ENCODE measurements at regions not wholly inside any gene's neighbourhood (a gene's known extent, or its start where the extent isn't known, plus 50 kb on each side); places are given as distances from the start of the nearest gene placed in this dataset.

DNA sequence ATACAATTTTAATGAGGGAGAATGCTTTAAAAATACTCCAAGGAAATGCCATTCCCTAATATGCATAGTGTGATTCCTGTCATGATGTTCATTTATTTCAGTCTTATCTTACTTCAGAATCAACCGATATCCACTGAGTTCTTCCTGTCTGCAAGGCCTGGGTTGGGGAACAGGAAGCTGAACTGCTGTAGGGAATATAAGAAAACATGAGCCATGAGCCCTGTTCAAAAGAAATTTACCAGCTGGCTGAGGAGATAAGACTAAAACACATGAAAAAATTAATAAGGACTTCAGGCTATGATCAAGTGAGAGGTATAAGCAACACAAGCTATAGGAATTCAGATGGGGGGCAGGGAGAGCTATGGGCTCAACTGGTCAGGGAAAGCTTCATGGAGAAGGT is 184.7 kb downstream of the PLPP4 start:
- no peak for DNase-seq (ENCODE audit: low read depth)
- Histone ChIP-seq H3K9ac (ENCODE audit: low read length) (no peak overlapping the region), H3K4me3 (ENCODE audit: low read length) (no peak overlapping the region), H3K36me3 (ENCODE audit: control insufficient read depth, insufficient read depth, low read length, severe bottlenecking) (no peaks in the 10 kb centered on the region), H3K4me1 (ENCODE audit: control insufficient read depth, insufficient read depth, low read length) (no peaks in the 10 kb centered on the region), H3K27me3 (replicated peaks; ENCODE audit: control insufficient read depth, insufficient read depth, low read length) (no peaks in the 10 kb centered on the region), H3K9me3 (ENCODE audit: control insufficient read depth, low read length) (no peaks in the 10 kb centered on the region)

DNA sequence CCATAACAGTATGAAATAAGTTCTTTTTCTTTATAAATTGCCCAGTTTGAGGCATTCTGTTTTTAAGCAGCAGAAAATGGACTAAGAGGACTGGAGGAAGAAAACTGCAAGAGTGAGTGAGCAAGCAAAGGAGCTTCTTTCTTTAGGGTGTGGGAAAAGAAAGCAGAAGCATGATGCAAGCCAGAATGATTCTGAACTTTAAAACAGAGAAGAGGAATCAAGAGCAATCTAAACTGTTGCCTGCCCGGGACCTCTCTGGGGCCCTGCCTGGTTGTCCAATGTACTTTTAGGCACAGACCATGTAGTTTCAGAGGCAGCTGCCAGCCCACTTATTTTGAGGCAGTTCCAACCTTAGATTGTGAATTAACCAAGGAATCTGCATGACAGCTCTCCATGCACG is 186.3 kb downstream of the PLPP4 start:
- DNase-seq (ENCODE audit: low read depth): no peak
- Histone ChIP-seq H3K9ac (ENCODE audit: low read length) (no peak overlapping the region), H3K36me3 (ENCODE audit: control insufficient read depth, insufficient read depth, low read length, severe bottlenecking) (no peaks in the 10 kb centered on the region), H3K27me3 (replicated peaks; ENCODE audit: control insufficient read depth, insufficient read depth, low read length) (no peaks in the 10 kb centered on the region), H3K4me1 (ENCODE audit: control insufficient read depth, insufficient read depth, low read length) (no peaks in the 10 kb centered on the region), H3K9me3 (ENCODE audit: control insufficient read depth, low read length) (no peaks in the 10 kb centered on the region), H3K4me3 (ENCODE audit: low read length) (no peak overlapping the region)

DNA sequence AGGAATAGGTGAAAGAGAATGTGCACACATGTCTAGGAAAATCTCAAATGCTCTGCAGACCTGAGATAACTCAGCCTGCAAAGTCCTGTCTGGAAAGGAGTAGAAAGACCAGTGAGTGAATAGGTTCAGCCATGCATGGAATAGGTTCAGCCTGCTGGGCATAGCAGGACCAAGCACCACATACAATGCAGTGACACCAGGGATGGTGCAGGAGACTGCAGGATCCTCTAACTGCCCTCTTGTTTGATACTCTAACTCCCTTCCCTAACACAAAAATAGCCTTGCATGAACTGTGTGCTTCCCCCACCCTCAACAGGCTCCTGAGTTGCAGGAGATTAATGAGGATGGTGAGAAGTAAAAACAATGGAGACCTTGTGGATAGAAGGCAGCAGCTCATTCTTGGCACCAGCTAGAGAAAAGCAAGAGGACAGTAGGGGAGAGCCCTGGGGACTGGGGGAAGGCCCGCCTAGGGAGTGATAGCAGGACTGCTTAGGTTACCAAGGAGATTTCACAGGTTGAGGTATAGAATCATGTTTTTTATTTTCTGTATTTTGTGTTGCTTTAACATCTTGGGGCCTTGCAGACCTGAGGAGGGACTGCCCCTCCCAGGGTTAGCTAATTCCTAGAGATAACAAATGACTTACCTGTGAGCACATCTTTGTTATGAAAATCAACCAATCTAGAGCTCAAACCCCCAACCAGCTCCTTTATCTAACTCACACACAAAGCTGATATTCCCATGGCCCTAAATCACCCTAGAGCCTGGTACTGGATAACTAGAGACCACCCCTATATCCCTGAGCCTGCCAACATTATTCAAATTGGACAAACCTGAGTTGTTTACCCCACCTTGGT is 187.8 kb downstream of the PLPP4 start:
- Histone ChIP-seq H3K27me3 (replicated peaks; ENCODE audit: control insufficient read depth, insufficient read depth, low read length) (no peaks in the 10 kb centered on the region), H3K4me1 (ENCODE audit: control insufficient read depth, insufficient read depth, low read length) (no peaks in the 10 kb centered on the region), H3K9me3 (ENCODE audit: control insufficient read depth, low read length) (no peaks in the 10 kb centered on the region), H3K36me3 (ENCODE audit: control insufficient read depth, insufficient read depth, low read length, severe bottlenecking) (no peaks in the 10 kb centered on the region), H3K4me3 (ENCODE audit: low read length) (no peak overlapping the region), H3K9ac (ENCODE audit: low read length) (no peak overlapping the region)
- DNase-seq (ENCODE audit: low read depth): no peak

DNA sequence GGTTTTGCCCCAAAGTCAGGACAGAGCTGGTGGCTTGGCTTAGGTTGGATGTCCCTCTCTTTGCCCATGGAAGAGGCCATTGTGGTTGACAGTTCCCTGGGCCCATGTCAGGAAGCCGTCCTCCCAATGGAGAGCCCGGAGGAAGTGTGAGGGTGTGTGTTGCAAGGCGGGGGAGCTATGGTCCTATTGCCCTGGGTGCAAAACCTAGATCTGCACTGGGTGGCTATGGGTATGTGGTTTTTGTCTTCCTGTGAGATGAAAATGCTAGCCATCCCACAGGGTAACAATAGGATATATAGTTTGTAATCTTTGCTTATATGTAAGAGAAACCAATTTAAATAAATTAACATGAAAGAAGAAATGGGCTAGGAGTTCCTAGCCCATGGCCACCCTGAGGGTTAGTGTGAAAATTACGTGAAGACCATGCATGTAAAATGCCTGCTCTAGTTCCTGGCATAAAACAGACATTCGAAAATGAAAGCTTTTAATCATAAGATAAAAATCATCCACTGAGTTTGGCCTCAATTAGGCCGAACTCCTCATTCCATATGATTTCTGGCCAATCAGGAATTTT is 189.2 kb downstream of the PLPP4 start:
- no peaks in the 10 kb centered on the region for H3K9me3 ChIP-seq (ENCODE audit: control insufficient read depth, low read length)
- no peak for DNase-seq (ENCODE audit: low read depth)
- H3K27me3 ChIP-seq (replicated peaks; ENCODE audit: control insufficient read depth, insufficient read depth, low read length): no peaks in the 10 kb centered on the region
- no peaks in the 10 kb centered on the region for H3K36me3 ChIP-seq (ENCODE audit: control insufficient read depth, insufficient read depth, low read length, severe bottlenecking)
- no peak overlapping the region for H3K9ac ChIP-seq (ENCODE audit: low read length)
- no peak overlapping the region for H3K4me3 ChIP-seq (ENCODE audit: low read length)
- no peaks in the 10 kb centered on the region for H3K4me1 ChIP-seq (ENCODE audit: control insufficient read depth, insufficient read depth, low read length)

DNA sequence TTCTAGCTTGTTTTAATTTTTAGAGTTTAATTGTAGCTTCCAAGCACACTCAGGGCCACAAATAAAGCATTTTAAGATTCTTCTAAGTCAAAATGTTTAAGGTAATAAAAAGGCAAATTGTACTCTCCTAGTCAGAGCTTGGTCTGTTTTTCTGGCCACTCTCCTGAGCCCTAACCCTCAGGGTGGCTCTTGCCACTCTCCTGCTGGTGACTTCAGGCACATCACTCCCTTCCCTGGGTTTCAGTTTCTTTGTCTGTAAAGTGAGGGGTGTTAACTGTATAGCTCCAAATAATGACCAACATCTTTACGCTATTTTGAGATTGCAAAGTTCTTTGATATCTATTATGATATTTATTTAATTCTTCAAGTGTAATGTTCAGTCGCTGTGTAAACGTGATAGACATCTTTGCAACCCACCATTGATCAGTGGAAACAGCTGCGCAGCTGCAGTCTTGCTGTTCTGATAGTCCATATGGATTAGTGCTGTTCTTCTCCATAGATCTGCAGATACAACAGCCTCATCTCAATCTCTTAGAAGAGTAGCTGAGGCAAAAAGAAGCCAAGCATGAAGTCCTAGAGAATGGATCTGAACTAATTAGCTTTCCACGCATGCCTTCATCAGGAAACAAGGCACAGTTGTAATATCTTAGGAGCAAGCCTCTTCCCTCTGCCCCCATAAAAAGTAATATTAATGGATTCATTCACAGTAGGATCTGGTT is 189.9 kb downstream of the PLPP4 start:
- H3K4me1 ChIP-seq (ENCODE audit: control insufficient read depth, insufficient read depth, low read length): no peaks in the 10 kb centered on the region
- H3K9ac ChIP-seq (ENCODE audit: low read length): no peak overlapping the region
- no peak overlapping the region for H3K4me3 ChIP-seq (ENCODE audit: low read length)
- no peaks in the 10 kb centered on the region for H3K36me3 ChIP-seq (ENCODE audit: control insufficient read depth, insufficient read depth, low read length, severe bottlenecking)
- DNase-seq (ENCODE audit: low read depth): no peak
- H3K9me3 ChIP-seq (ENCODE audit: control insufficient read depth, low read length): no peaks in the 10 kb centered on the region
- H3K27me3 ChIP-seq (replicated peaks; ENCODE audit: control insufficient read depth, insufficient read depth, low read length): no peaks in the 10 kb centered on the region

DNA sequence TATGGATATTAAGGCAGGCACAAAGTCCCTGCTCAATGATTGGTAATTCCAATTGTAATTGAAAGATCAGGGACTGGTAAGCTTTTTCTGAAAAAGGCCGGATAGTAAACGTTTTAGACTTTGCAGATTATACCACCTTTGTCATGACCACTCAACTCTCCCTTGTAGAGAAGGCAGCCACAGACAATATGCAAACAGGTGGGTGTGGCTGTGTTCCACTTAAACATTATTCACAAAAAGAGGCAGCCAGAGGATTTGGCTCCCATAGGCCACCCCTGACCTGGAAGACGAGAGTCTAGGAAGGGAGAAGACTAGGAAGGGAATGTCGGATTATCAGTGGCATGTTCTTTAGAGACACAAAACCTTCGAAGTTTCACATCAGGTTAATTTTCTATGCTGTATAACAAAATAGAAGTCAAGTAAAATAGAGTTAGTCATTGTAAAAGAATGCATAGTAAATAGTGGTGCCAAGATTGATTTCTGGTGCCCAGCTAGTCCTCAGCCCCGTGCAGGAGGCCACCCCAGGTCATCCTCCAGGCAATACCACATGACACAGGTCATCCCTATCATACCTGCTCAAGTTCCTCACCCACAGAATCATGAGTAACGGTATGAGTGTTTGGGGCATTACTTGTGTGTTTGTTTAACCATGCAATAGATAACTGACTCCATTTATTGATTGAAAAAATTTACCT is 193.8 kb downstream of the PLPP4 start:
- no peaks in the 10 kb centered on the region for H3K9me3 ChIP-seq (ENCODE audit: control insufficient read depth, low read length)

DNA sequence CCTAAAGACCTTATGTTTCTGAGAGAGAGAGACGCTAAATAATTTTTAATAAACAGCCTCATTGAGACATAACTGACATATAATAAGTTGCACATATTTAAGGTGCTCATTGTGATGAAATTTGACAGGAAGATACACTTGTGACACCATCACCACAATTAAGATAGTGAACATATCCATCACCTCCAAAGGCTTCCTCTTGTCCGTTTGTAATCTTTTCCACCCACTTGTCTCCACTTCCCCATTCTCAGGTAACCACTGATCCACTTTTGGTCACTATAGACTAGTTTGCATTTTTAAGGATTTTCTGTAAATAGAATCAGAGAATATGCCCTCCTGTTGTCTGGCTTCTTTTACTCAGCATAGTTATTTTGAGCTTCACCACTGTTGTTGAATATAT is 195.1 kb upstream of the WDR11 start:
- no peak for DNase-seq (ENCODE audit: low read depth)

More for the DNA sequence above, 193.8 kb downstream of the PLPP4 start:
- no peaks in the 10 kb centered on the region for H3K27me3 ChIP-seq (replicated peaks; ENCODE audit: control insufficient read depth, insufficient read depth, low read length)
- no peak overlapping the region for H3K9ac ChIP-seq (ENCODE audit: low read length)
- H3K36me3 ChIP-seq (ENCODE audit: control insufficient read depth, insufficient read depth, low read length, severe bottlenecking): no peaks in the 10 kb centered on the region
- H3K4me3 ChIP-seq (ENCODE audit: low read length): no peak overlapping the region
- DNase-seq (ENCODE audit: low read depth): no peak
- no peaks in the 10 kb centered on the region for H3K4me1 ChIP-seq (ENCODE audit: control insufficient read depth, insufficient read depth, low read length)

DNA sequence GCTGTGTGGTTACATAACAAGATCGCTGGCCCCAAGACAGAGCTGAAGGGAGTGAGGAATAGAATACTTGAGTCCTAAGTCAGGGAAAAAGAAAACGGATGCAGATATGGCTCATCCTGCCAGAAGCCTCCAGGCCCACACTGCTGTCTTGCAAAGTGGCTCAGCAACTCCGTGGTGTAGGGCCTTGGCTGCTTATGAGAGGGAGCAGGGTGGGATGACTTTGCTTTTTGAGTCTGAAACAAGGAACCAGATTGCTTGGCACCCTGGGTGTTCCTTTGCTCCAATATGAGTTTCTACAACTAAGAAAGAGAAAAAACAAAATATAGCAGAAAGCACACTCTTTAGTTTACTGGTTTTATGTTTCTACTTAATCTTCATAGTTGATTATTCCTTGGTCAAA is 193.8 kb upstream of the WDR11 start:
- H3K27me3 ChIP-seq (replicated peaks; ENCODE audit: control insufficient read depth, insufficient read depth, low read length): no peaks in the 10 kb centered on the region
- H3K36me3 ChIP-seq (ENCODE audit: control insufficient read depth, insufficient read depth, low read length, severe bottlenecking): no peaks in the 10 kb centered on the region
- H3K9ac ChIP-seq (ENCODE audit: low read length): no peak overlapping the region
- no peaks in the 10 kb centered on the region for H3K4me1 ChIP-seq (ENCODE audit: control insufficient read depth, insufficient read depth, low read length)
- H3K4me3 ChIP-seq (ENCODE audit: low read length): no peak overlapping the region
- DNase-seq (ENCODE audit: low read depth): no peak
- H3K9me3 ChIP-seq (ENCODE audit: control insufficient read depth, low read length): no peaks in the 10 kb centered on the region

More for the DNA sequence above, 195.1 kb upstream of the WDR11 start:
- H3K36me3 ChIP-seq (ENCODE audit: control insufficient read depth, insufficient read depth, low read length, severe bottlenecking): no peaks in the 10 kb centered on the region
- no peak overlapping the region for H3K4me3 ChIP-seq (ENCODE audit: low read length)
- no peaks in the 10 kb centered on the region for H3K9me3 ChIP-seq (ENCODE audit: control insufficient read depth, low read length)
- H3K4me1 ChIP-seq (ENCODE audit: control insufficient read depth, insufficient read depth, low read length): no peaks in the 10 kb centered on the region
- no peaks in the 10 kb centered on the region for H3K27me3 ChIP-seq (replicated peaks; ENCODE audit: control insufficient read depth, insufficient read depth, low read length)
- H3K9ac ChIP-seq (ENCODE audit: low read length): no peak overlapping the region

DNA sequence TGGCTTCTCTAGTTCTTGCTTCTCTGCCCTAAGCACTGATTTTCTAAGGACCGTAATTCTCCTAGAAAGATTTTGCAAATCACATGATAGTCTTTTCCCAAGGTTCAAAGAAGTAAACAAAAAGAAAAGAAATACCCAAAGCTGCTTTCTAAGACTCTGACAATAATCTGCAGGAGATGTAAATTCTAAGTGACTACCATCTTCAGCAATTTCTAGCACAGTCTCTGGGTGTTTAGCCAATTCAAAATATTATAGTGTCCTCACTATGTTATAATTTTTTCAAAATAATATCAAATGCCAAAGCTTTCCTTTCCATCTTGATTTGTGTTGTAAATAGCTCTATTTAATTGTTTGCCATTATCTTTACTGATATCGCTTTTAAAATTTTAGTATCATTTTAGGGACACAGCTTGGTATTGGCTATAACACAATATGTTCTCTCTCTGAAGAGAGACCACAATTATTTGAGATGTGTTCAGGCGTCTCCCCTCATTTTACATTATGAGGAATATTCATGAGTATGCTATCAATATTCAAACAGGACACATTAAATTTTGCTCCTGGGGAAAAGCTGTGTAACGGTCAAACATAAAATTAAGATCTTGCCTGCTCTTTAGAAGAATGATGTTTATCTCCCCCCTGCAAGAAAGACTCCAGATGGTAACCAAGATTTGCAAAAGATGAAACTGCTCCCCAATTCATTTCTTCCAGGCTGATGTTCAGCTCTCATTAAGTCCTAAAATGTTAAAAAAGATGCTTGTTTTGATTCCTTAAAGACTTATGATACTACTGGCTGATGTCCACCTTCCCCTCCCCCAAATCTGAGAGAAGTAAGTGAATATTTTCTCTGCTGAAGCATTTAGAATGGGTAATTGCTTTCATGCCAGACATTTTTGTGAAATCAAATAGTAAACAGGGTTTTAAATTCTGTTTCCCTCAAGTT is 191.9 kb upstream of the WDR11 start:
- DNase-seq (ENCODE audit: low read depth): no peak
- no peaks in the 10 kb centered on the region for H3K4me1 ChIP-seq (ENCODE audit: control insufficient read depth, insufficient read depth, low read length)
- H3K9ac ChIP-seq (ENCODE audit: low read length): no peak overlapping the region
- no peak overlapping the region for H3K4me3 ChIP-seq (ENCODE audit: low read length)
- H3K36me3 ChIP-seq (ENCODE audit: control insufficient read depth, insufficient read depth, low read length, severe bottlenecking): no peaks in the 10 kb centered on the region
- H3K27me3 ChIP-seq (replicated peaks; ENCODE audit: control insufficient read depth, insufficient read depth, low read length): no peaks in the 10 kb centered on the region
- H3K9me3 ChIP-seq (ENCODE audit: control insufficient read depth, low read length): no peaks in the 10 kb centered on the region

DNA sequence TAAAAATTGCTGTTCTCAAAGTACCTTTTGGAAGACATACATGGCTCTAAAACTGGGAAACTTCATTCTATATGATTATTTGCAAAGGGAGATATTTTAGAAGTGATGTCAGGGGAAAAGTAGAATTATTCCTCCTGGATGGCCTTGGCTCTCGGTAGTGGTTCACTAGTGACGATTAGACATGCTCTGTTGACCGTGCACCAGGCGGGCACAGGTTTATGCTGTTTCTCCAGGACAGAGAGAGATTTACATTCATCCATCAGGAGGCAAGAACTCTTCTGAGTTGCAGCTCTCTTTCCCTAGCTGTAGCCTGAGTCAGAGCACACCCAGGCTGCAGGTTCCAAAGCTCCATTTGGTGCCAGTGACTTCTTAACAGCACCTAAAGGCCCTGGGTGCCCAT is 184.9 kb upstream of the WDR11 start:
- no peaks in the 10 kb centered on the region for H3K27me3 ChIP-seq (replicated peaks; ENCODE audit: control insufficient read depth, insufficient read depth, low read length)
- no peak overlapping the region for H3K4me3 ChIP-seq (ENCODE audit: low read length)
- H3K36me3 ChIP-seq (ENCODE audit: control insufficient read depth, insufficient read depth, low read length, severe bottlenecking): no peaks in the 10 kb centered on the region
- H3K9ac ChIP-seq (ENCODE audit: low read length): no peak overlapping the region
- no peak for DNase-seq (ENCODE audit: low read depth)
- H3K9me3 ChIP-seq (ENCODE audit: control insufficient read depth, low read length): no peaks in the 10 kb centered on the region
- no peaks in the 10 kb centered on the region for H3K4me1 ChIP-seq (ENCODE audit: control insufficient read depth, insufficient read depth, low read length)

All from adipocyte (in vitro differentiated cells).